Trophoblast cell (in vitro differentiated cells and primary cell): ENCODE measurements at regions not wholly inside any gene's neighbourhood (a gene's known extent, or its start where the extent isn't known, plus 50 kb on each side); places are given as distances from the start of the nearest gene placed in this dataset.

ENCODE experiments used
- DNase-seq, 2 donors: peaks; one replicate each; pipeline ENCODE4 v3.0.0-alpha.2; 2016
- H2AFZ ChIP-seq: 2 replicates; pipeline ENCODE4 v1.6.1; 2013; ENCODE audit warnings: low read length, moderate library complexity, mild to moderate bottlenecking; ENCODE audit not compliant: insufficient read depth, poor library complexity
- H2AK5ac ChIP-seq: 2 replicates; pipeline ENCODE4 v1.6.1; 2013; ENCODE audit warnings: mild to moderate bottlenecking, low read length
- H2BK120ac ChIP-seq: 2 replicates; pipeline ENCODE4 v1.6.1; 2013; ENCODE audit warnings: low read length, mild to moderate bottlenecking, moderate library complexity; ENCODE audit not compliant: insufficient read depth, poor library complexity
- H2BK12ac ChIP-seq: 2 replicates; pipeline ENCODE4 v1.6.1; 2013; ENCODE audit warnings: mild to moderate bottlenecking, low read length, moderate library complexity
- H2BK5ac ChIP-seq: 2 replicates; pipeline ENCODE4 v1.6.1; 2013; ENCODE audit warnings: low read length, low read depth, moderate library complexity, mild to moderate bottlenecking; ENCODE audit not compliant: poor library complexity
- H3K14ac ChIP-seq: 2 replicates; pipeline ENCODE4 v1.6.1; 2013; ENCODE audit warnings: mild to moderate bottlenecking, low read length
- H3K18ac ChIP-seq: 2 replicates; pipeline ENCODE4 v1.6.1; 2013; ENCODE audit warnings: mild to moderate bottlenecking, low read length
- H3K23ac ChIP-seq: 2 replicates; pipeline ENCODE4 v1.6.1; 2013; ENCODE audit warnings: low read length
- H3K27ac ChIP-seq: 2 replicates; pipeline ENCODE4 v1.5.1; 2013; ENCODE audit warnings: low read depth, mild to moderate bottlenecking, inconsistent platforms, low read length, moderate library complexity
- H3K27me3 ChIP-seq: 2 replicates; pipeline ENCODE4 v1.6.1; 2013; ENCODE audit warnings: inconsistent platforms, mild to moderate bottlenecking, low read length, moderate library complexity; ENCODE audit not compliant: insufficient read depth
- H3K36me3 ChIP-seq, 2 experiments: 1 replicate in 1 of 2; 2 replicates in 1 of 2; pipeline ENCODE4 v1.6.1; 2013; ENCODE audit warnings: low read length in 2 of 2, mild to moderate bottlenecking in 2 of 2, moderate library complexity in 1 of 2; ENCODE audit not compliant: insufficient read depth in 2 of 2, control insufficient read depth in 1 of 2
- H3K4ac ChIP-seq: 2 replicates; pipeline ENCODE4 v1.6.1; 2013; ENCODE audit warnings: low read depth, mild to moderate bottlenecking, low read length, moderate library complexity
- H3K4me1 ChIP-seq, 2 experiments: 1 replicate in 1 of 2; 2 replicates in 1 of 2; pipeline ENCODE4 v1.6.1; 2013; ENCODE audit warnings: low read length in 2 of 2, mild to moderate bottlenecking in 2 of 2, moderate library complexity in 1 of 2; ENCODE audit not compliant: insufficient read depth in 2 of 2, control insufficient read depth in 1 of 2
- H3K4me2 ChIP-seq: 2 replicates; pipeline ENCODE4 v1.6.1; 2013; ENCODE audit warnings: inconsistent platforms, mild to moderate bottlenecking, low read length, moderate library complexity
- H3K4me3 ChIP-seq: 2 replicates; pipeline ENCODE4 v1.5.1; 2013; ENCODE audit warnings: mild to moderate bottlenecking, low read depth, low read length, inconsistent platforms
- H3K79me1 ChIP-seq: one replicate; pipeline ENCODE4 v1.6.1; 2013; ENCODE audit warnings: low read length
- H3K79me2 ChIP-seq: 2 replicates; pipeline ENCODE4 v1.6.1; 2013; ENCODE audit warnings: low read length, mild to moderate bottlenecking; ENCODE audit not compliant: control insufficient read depth, insufficient read depth, poor library complexity
- H3K9ac ChIP-seq: 2 replicates; pipeline ENCODE4 v1.6.1; 2013; ENCODE audit warnings: mild to moderate bottlenecking, low read length
- H3K9me3 ChIP-seq: 2 replicates; pipeline ENCODE4 v1.6.1; 2013; ENCODE audit warnings: low read depth, mild to moderate bottlenecking, control low read depth, inconsistent platforms, low read length; ENCODE audit not compliant: insufficient read depth
- H4K12ac ChIP-seq: 2 replicates; pipeline ENCODE4 v1.6.1; 2013; ENCODE audit warnings: low read depth, mild to moderate bottlenecking, low read length, moderate library complexity
- H4K8ac ChIP-seq: 2 replicates; pipeline ENCODE4 v1.6.1; 2013; ENCODE audit warnings: low read depth, mild to moderate bottlenecking, low read length, moderate library complexity
- H4K91ac ChIP-seq: one replicate; pipeline ENCODE4 v1.6.1; 2013; ENCODE audit warnings: low read depth, mild to moderate bottlenecking, low read length, moderate library complexity
- WGBS: extraction: QIAGEN DNeasy Blood & Tissue Kit; methylation state at CpG from one replicate; pipeline ENCODE4 v1.1.7; 2013; ENCODE audit warnings: missing lambda C conversion rate; ENCODE audit not compliant: insufficient read length, insufficient coverage; ENCODE audit errors: extremely low coverage; 5-methylcytosine and 5-hydroxymethylcytosine counted together

- no peaks in the 10 kb centered on the region for H3K9me3 ChIP-seq
- H4K12ac ChIP-seq, result no peak overlapping the region
- H3K4me2 ChIP-seq, result no peak overlapping the region
- DNase-seq, result no peak
- H3K4me1 ChIP-seq, result no peaks in the 10 kb centered on the region
- no peaks in the 10 kb centered on the region for H3K36me3 ChIP-seq
- no peak overlapping the region for H3K9ac ChIP-seq
- H3K14ac ChIP-seq, result no peak overlapping the region
- WGBS, result no CpG with 5 or more reads among the region's 7 CpGs
- no peaks in the 10 kb centered on the region for H3K79me2 ChIP-seq
- no peak overlapping the region for H4K91ac ChIP-seq
- no peak overlapping the region for H3K18ac ChIP-seq
- H3K27me3 ChIP-seq, result no peaks in the 10 kb centered on the region
- no peak overlapping the region for H2BK12ac ChIP-seq
- H2AK5ac ChIP-seq, result no peak overlapping the region
- no peak overlapping the region for H2BK120ac ChIP-seq
- no peak overlapping the region for H3K27ac ChIP-seq
- H2BK5ac ChIP-seq, result no peak overlapping the region
- no peak overlapping the region for H2AFZ ChIP-seq
- H3K23ac ChIP-seq, result no peak overlapping the region
- H3K4me3 ChIP-seq, result no peak overlapping the region
- H3K4ac ChIP-seq, result no peak overlapping the region
- no peaks in the 10 kb centered on the region for H3K79me1 ChIP-seq
- H4K8ac ChIP-seq, result no peak overlapping the region
Observed at GRCh38 chr10:131399981-131400380, 88.5 kb upstream of the TCERG1L start.

- no peak overlapping the region for H4K91ac ChIP-seq
- no peak overlapping the region for H4K8ac ChIP-seq
- WGBS, result no CpG with 5 or more reads among the region's 5 CpGs
- no peak overlapping the region for H2AFZ ChIP-seq
- H3K36me3 ChIP-seq, result no peaks in the 10 kb centered on the region
- no peak for DNase-seq
- no peak overlapping the region for H4K12ac ChIP-seq
- no peak overlapping the region for H2BK5ac ChIP-seq
- no peak overlapping the region for H3K23ac ChIP-seq
- no peak overlapping the region for H3K27ac ChIP-seq
- H3K27me3 ChIP-seq, result no peaks in the 10 kb centered on the region
- H3K14ac ChIP-seq, result no peak overlapping the region
- no peaks in the 10 kb centered on the region for H3K4me1 ChIP-seq
- no peak overlapping the region for H3K9ac ChIP-seq
- no peak overlapping the region for H3K4me2 ChIP-seq
- no peak overlapping the region for H2BK12ac ChIP-seq
- H3K4me3 ChIP-seq, result no peak overlapping the region
- no peak overlapping the region for H3K4ac ChIP-seq
- H2BK120ac ChIP-seq, result no peak overlapping the region
- no peak overlapping the region for H2AK5ac ChIP-seq
- H3K79me2 ChIP-seq, result no peaks in the 10 kb centered on the region
- H3K79me1 ChIP-seq, result no peaks in the 10 kb centered on the region
- H3K9me3 ChIP-seq, result no peaks in the 10 kb centered on the region
- no peak overlapping the region for H3K18ac ChIP-seq
Observed at GRCh38 chr10:131400513-131400912, 89.0 kb upstream of the TCERG1L start.

GRCh38 chr10:131402771-131403650, 91.5 kb upstream of the TCERG1L start:
- Histone ChIP-seq H3K23ac (no peak overlapping the region), H3K9ac (no peak overlapping the region), H2BK120ac (no peak overlapping the region), H3K18ac (no peak overlapping the region), H3K14ac (no peak overlapping the region), H3K4me1 (no peaks in the 10 kb centered on the region), H2AFZ (no peak overlapping the region), H4K91ac (no peak overlapping the region), H3K27me3 (no peaks in the 10 kb centered on the region), H2AK5ac (no peak overlapping the region), H3K79me2 (no peaks in the 10 kb centered on the region), H3K36me3 (no peaks in the 10 kb centered on the region), H3K79me1 (no peaks in the 10 kb centered on the region), H2BK12ac (no peak overlapping the region), H2BK5ac (no peak overlapping the region), H4K8ac (no peak overlapping the region), H3K4me2 (no peak overlapping the region), H3K9me3 (no peaks in the 10 kb centered on the region), H3K27ac (no peak overlapping the region), H4K12ac (no peak overlapping the region), H3K4ac (no peak overlapping the region), H3K4me3 (no peak overlapping the region)
- DNase-seq, result no peak
- WGBS, result no CpG with 5 or more reads among the region's 36 CpGs

GRCh38 chr10:131403936-131404335, 92.4 kb upstream of the TCERG1L start:
- Histone ChIP-seq H3K27ac (no peak overlapping the region), H3K23ac (no peak overlapping the region), H3K4me2 (no peak overlapping the region), H4K91ac (no peak overlapping the region), H3K27me3 (no peaks in the 10 kb centered on the region), H3K36me3 (no peaks in the 10 kb centered on the region), H2AFZ (no peak overlapping the region), H4K12ac (no peak overlapping the region), H3K14ac (no peak overlapping the region), H2BK5ac (no peak overlapping the region), H3K9me3 (no peaks in the 10 kb centered on the region), H3K79me1 (no peaks in the 10 kb centered on the region), H3K79me2 (no peaks in the 10 kb centered on the region), H3K4ac (no peak overlapping the region), H4K8ac (no peak overlapping the region), H2BK12ac (no peak overlapping the region), H2BK120ac (no peak overlapping the region), H3K4me3 (no peak overlapping the region), H3K18ac (no peak overlapping the region), H3K4me1 (no peaks in the 10 kb centered on the region), H2AK5ac (no peak overlapping the region), H3K9ac (no peak overlapping the region)
- WGBS, result no CpG with 5 or more reads among the region's 7 CpGs
- DNase-seq, result no peak
